ENCODE measurements at regions not wholly inside any gene's neighbourhood (a gene's known extent, or its start where the extent isn't known, plus 50 kb on each side); places are given as distances from the start of the nearest gene placed in this dataset.

DNA sequence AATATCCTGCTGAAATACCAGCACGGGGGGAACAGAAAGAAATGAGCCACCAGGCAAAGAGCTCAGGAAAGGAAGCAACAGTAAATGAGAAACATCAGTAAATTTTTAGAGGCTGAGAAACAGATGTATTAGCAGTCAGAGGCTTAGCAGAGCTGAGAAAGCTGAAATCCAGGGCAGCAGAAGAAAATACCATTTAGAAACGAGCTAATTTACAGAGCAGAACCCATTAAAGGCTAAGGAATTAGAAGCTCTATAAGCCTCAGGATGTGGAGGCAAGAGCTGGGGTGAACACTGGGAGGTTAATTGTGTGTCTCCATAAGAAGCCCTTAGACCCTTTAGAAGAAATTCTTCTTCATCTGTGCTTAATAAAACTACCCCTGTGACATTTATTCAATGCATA is 178.6 kb upstream of the RGS17 start:
- TF ChIP-seq POLR2A (IDR thresholded peaks at IDR 0.05), result no peak
- TF ChIP-seq, protein P1, sequence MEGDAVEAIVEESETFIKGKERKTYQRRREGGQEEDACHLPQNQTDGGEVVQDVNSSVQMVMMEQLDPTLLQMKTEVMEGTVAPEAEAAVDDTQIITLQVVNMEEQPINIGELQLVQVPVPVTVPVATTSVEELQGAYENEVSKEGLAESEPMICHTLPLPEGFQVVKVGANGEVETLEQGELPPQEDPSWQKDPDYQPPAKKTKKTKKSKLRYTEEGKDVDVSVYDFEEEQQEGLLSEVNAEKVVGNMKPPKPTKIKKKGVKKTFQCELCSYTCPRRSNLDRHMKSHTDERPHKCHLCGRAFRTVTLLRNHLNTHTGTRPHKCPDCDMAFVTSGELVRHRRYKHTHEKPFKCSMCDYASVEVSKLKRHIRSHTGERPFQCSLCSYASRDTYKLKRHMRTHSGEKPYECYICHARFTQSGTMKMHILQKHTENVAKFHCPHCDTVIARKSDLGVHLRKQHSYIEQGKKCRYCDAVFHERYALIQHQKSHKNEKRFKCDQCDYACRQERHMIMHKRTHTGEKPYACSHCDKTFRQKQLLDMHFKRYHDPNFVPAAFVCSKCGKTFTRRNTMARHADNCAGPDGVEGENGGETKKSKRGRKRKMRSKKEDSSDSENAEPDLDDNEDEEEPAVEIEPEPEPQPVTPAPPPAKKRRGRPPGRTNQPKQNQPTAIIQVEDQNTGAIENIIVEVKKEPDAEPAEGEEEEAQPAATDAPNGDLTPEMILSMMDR (IDR thresholded peaks at IDR 0.05), result no peak

Data from breast epithelium (tissue), 3 donors.